ENCODE measurements at regions not wholly inside any gene's neighbourhood (a gene's known extent, or its start where the extent isn't known, plus 50 kb on each side); places are given as distances from the start of the nearest gene placed in this dataset.

DNA sequence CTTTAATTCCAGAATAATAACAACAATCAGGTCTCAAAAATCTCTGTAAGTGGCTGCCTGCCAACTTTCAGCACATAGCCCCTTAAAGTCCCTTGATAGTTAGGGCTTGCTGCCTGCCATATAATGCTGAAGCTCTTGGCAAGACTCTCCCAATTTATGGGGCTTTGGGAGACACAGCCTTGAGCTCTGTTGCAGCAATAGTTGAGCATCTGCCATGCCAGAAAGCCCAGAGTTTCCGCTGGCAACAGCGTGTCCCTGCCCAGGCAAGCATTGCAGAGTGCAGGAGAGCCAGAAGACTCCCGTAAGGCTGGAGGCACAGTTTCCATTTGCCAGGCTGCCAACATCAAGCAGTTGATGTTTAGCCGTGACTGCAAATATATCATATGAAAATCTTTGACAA, 678.5 kb upstream of the NUDT12 start:
- BruUV-seq (replicated peaks) = no TSS peak
- ATAC-seq (no peak), DNase-seq (ENCODE audit: low read depth, low spot score) (no peak)
- Histone ChIP-seq H3K4me1 (ENCODE audit: control insufficient read depth in 1 of 2, insufficient read depth in 2 of 2, low read length in 2 of 2) (no peaks in the 10 kb centered on the region), H3K36me3 (ENCODE audit: control insufficient read depth in 1 of 2, insufficient read depth in 2 of 2, low read length in 2 of 2) (no peaks in the 10 kb centered on the region), H3K4me2 (ENCODE audit: low read length) (no peak overlapping the region), H2AFZ (ENCODE audit: low read depth, low read length, poor library complexity, severe bottlenecking) (no peak overlapping the region), H3K27ac (ENCODE audit: low read depth, low read length) (no peak overlapping the region), H3K79me2 (ENCODE audit: insufficient read depth, low read length) (no peaks in the 10 kb centered on the region), H3K9me2 (ENCODE audit: insufficient read depth) (no peaks in the 10 kb centered on the region), H3K9me3 (ENCODE audit: control insufficient read depth in 1 of 2, insufficient read depth in 1 of 2, low read depth in 1 of 2, low read length in 2 of 2) (no peaks in the 10 kb centered on the region), H4K20me1 (ENCODE audit: insufficient read depth) (no peaks in the 10 kb centered on the region; the same call in 1 of the 2 replicates), H3K27me3 (ENCODE audit: insufficient read depth, low read length) (no peaks in the 10 kb centered on the region), H3K9ac (ENCODE audit: low read length) (no peak overlapping the region), H3K4me3 (replicated peaks in 1 of 2; ENCODE audit: low read depth in 1 of 2, low read length in 2 of 2) (no peak overlapping the region)
- TF ChIP-seq TCF7L2 (IDR thresholded peaks at IDR 0.05; ENCODE audit: borderline replicate concordance, extremely low read depth, insufficient read depth, insufficient read length) (no peak), JUND (IDR thresholded peaks at IDR 0.05) (no peak), YY1 (IDR thresholded peaks at IDR 0.05; ENCODE audit: extremely low read depth, insufficient replicate concordance, low read depth, low read length) (no peak), EGR1 (IDR thresholded peaks at IDR 0.05; ENCODE audit: low read depth) (no peak), SP1 (IDR thresholded peaks at IDR 0.05; ENCODE audit: low read depth) (no peak), SIN3A (IDR thresholded peaks at IDR 0.05; ENCODE audit: low read depth) (no peak), POLR2A (IDR thresholded peaks at IDR 0.05; ENCODE audit: borderline replicate concordance, extremely low read depth, insufficient read depth, insufficient read length) (no peak), EZH2 (IDR thresholded peaks at IDR 0.05) (no peak), SRF (IDR thresholded peaks at IDR 0.05; ENCODE audit: low read depth) (no peak), ZFX (IDR thresholded peaks at IDR 0.05) (no peak), FOSL1 (IDR thresholded peaks at IDR 0.05; ENCODE audit: low read depth) (no peak), CEBPB (IDR thresholded peaks at IDR 0.05; ENCODE audit: low read depth) (no peak), ZNF274 (IDR thresholded peaks at IDR 0.05; ENCODE audit: low read depth, low read length) (no peak), CBX3 (IDR thresholded peaks at IDR 0.05; ENCODE audit: low read depth) (no peak), ELF1 (IDR thresholded peaks at IDR 0.05; ENCODE audit: borderline replicate concordance, low read depth) (no peak)
- TF ChIP-seq, protein P1, sequence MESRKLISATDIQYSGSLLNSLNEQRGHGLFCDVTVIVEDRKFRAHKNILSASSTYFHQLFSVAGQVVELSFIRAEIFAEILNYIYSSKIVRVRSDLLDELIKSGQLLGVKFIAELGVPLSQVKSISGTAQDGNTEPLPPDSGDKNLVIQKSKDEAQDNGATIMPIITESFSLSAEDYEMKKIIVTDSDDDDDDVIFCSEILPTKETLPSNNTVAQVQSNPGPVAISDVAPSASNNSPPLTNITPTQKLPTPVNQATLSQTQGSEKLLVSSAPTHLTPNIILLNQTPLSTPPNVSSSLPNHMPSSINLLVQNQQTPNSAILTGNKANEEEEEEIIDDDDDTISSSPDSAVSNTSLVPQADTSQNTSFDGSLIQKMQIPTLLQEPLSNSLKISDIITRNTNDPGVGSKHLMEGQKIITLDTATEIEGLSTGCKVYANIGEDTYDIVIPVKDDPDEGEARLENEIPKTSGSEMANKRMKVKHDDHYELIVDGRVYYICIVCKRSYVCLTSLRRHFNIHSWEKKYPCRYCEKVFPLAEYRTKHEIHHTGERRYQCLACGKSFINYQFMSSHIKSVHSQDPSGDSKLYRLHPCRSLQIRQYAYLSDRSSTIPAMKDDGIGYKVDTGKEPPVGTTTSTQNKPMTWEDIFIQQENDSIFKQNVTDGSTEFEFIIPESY (IDR thresholded peaks at IDR 0.05; ENCODE audit: extremely low read depth, insufficient replicate concordance, low read length) = no peak
- TF ChIP-seq, protein P2, sequence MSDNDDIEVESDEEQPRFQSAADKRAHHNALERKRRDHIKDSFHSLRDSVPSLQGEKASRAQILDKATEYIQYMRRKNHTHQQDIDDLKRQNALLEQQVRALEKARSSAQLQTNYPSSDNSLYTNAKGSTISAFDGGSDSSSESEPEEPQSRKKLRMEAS (IDR thresholded peaks at IDR 0.05) = no peak
- TF ChIP-seq, protein P3, sequence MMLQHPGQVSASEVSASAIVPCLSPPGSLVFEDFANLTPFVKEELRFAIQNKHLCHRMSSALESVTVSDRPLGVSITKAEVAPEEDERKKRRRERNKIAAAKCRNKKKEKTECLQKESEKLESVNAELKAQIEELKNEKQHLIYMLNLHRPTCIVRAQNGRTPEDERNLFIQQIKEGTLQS (IDR thresholded peaks at IDR 0.05) = no peak
- TF ChIP-seq, protein P4, sequence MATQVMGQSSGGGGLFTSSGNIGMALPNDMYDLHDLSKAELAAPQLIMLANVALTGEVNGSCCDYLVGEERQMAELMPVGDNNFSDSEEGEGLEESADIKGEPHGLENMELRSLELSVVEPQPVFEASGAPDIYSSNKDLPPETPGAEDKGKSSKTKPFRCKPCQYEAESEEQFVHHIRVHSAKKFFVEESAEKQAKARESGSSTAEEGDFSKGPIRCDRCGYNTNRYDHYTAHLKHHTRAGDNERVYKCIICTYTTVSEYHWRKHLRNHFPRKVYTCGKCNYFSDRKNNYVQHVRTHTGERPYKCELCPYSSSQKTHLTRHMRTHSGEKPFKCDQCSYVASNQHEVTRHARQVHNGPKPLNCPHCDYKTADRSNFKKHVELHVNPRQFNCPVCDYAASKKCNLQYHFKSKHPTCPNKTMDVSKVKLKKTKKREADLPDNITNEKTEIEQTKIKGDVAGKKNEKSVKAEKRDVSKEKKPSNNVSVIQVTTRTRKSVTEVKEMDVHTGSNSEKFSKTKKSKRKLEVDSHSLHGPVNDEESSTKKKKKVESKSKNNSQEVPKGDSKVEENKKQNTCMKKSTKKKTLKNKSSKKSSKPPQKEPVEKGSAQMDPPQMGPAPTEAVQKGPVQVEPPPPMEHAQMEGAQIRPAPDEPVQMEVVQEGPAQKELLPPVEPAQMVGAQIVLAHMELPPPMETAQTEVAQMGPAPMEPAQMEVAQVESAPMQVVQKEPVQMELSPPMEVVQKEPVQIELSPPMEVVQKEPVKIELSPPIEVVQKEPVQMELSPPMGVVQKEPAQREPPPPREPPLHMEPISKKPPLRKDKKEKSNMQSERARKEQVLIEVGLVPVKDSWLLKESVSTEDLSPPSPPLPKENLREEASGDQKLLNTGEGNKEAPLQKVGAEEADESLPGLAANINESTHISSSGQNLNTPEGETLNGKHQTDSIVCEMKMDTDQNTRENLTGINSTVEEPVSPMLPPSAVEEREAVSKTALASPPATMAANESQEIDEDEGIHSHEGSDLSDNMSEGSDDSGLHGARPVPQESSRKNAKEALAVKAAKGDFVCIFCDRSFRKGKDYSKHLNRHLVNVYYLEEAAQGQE (IDR thresholded peaks at IDR 0.05; ENCODE audit: low read depth) = no peak
- ChIA-PET CTCF (no interaction called here), POLR2A (no interaction called here), RAD21 (ENCODE audit: low non-redundant PET in 1 of 2, low total read pairs in 2 of 2, uncharacterized antibody in 2 of 2, unreplicated experiment in 2 of 2) (no interaction called here)
- intact Hi-C loops (cut with micrococcal nuclease) = no loop called here

All from HCT116 (cell line).